Epithelial cell of prostate (primary cell): ENCODE measurements at regions not wholly inside any gene's neighbourhood (a gene's known extent, or its start where the extent isn't known, plus 50 kb on each side); places are given as distances from the start of the nearest gene placed in this dataset.
"Not testable (repeated sequence)": the region's sequence is repeated elsewhere in the genome, so short reads cannot be mapped to it uniquely, and the experiment has no call there.

Experiments
- DNase-seq: peaks from one replicate; pipeline ENCODE4 v3.0.0-alpha.2; 2011; ENCODE audit warnings: low read depth, low spot score
- H3K27ac ChIP-seq: fragments of 450-650 bp; 2 replicates; pipeline ENCODE4 v1.5.1; 2017; ENCODE audit warnings: mild to moderate bottlenecking

- no peak overlapping the region for H3K27ac ChIP-seq
These were observed 536.8 kb upstream of the MAGEB18 start for GRCh38 chrX:25601323-25601722.

DNA sequence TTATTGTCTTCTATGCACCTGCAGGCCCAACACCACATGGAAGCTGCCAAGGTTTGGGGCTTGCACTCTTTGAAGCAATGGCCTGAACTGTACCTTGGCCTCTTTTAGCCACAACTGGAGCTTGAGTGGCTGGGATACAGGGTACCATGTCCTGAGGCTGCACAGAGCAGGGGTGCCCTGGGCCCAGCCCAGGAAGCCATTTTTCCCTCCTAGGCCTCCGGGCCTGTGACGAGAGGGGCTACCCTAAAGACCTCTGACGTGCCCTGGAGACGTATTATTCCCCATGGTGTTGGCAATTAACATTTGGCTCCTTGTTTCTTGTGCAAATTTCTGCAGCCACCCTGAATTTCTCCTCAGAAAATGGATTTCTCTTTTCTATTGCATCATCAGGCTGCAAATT lies 519.9 kb upstream of the MAGEB18 start:
- DNase-seq: no peak
- H3K27ac ChIP-seq: no peak overlapping the region

More at GRCh38 chrX:25601323-25601722, 536.8 kb upstream of the MAGEB18 start:
- no peak for DNase-seq

DNA sequence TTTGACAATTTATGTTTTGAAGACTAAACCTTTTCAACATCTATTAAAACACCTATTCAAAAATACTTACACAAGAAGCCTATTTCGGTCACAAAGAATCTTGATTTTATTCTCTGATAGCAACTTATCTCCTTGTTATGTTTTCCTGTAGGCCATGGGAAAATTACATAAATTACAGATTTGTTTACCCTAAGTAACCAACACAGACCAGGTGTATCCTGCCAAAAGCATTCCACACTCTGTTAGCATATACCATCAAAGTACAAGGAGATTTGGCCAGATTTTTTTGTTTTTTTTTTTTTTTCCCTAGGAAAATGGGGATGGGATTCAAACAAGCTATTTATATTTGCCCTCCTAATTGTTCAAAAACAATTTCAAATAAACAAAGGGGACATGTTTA lies 497.9 kb upstream of the MAGEB18 start:
- no peak overlapping the region for H3K27ac ChIP-seq
- DNase-seq: no peak

DNA sequence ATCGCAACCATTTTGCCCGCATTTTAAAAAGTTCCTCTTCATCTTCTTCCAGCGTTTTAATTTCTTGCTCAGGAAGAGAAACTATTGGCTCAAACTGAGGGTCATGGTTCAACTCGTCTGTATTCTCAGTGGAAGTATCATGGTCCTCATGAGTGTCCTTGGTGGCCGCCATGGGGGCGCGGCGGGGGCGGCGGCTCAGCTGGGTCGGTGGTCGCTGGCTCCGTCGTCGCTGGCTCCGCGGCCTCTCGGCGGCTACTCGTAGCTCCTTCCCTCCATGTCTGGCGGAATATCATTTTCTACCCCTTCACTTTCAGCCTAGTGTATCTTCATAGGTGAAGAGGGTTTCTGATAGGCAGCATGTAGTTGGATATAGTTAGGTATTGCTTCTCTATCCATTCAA lies 492.0 kb upstream of the MAGEB18 start:
- no peak for DNase-seq
- no peak overlapping the region for H3K27ac ChIP-seq

GRCh38 chrX:25648790-25649189 lies 489.4 kb upstream of the MAGEB18 start:
- no peak overlapping the region for H3K27ac ChIP-seq
- DNase-seq: no peak

DNA sequence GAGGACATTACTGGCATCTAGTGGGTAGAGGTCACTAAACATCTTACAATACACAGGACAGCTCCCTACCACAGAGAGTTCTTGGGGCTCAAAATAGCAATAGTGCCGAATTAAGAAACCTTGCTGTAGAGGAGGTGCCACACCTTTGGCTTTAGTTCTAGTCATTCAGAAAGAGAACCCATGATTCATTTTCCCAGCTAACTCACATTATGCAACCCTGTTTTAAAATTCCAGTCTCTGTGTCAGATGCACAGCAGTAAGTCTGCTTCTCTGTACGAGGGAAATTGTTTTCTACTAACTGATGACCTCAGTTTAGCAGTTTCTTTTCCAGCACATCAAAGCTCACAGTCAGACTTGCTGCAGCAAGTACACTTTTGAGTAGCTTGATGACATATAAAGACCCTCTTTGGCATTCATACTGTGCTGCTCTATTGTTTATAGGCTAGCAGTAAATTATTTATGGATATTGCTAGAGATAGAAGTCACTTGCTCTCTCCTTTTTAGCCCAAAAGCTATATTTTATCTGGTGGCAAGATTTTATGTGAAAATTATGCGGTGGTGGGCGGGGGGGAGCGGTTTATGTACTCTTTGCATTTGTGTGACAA lies 487.8 kb upstream of the MAGEB18 start:
- no peak overlapping the region for H3K27ac ChIP-seq
- DNase-seq: peak; percentile 0

GRCh38 chrX:25659317-25659716 lies 478.8 kb upstream of the MAGEB18 start:
- no peak overlapping the region for H3K27ac ChIP-seq
- DNase-seq: no peak

GRCh38 chrX:25663701-25664100 lies 474.4 kb upstream of the MAGEB18 start:
- H3K27ac ChIP-seq: no peak overlapping the region
- DNase-seq: no peak

DNA sequence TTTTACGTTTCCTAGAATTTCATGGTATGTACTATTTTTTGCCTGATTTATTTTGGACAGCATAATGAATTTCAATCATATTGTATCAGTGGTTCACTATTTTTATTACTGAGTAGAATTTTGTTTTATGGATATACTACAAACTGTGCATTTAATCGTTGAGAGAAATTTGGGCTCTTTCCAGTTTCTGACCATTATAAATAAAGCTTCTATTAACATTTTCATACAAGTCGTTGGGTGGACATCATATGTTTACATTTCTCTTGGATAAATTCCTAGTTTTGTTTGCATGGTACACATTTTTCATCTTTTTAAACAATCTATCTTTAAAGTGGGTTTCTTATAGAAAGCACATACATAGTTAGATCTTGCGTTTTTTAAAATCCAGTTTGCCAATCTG lies 472.7 kb upstream of the MAGEB18 start:
- H3K27ac ChIP-seq: no peak overlapping the region
- DNase-seq: no peak

- H3K27ac ChIP-seq: no peak overlapping the region
- no peak for DNase-seq
These were observed 470.5 kb upstream of the MAGEB18 start for GRCh38 chrX:25667681-25668080.

GRCh38 chrX:25674776-25675175 lies 463.4 kb upstream of the MAGEB18 start:
- no peak overlapping the region for H3K27ac ChIP-seq
- DNase-seq: no peak

DNA sequence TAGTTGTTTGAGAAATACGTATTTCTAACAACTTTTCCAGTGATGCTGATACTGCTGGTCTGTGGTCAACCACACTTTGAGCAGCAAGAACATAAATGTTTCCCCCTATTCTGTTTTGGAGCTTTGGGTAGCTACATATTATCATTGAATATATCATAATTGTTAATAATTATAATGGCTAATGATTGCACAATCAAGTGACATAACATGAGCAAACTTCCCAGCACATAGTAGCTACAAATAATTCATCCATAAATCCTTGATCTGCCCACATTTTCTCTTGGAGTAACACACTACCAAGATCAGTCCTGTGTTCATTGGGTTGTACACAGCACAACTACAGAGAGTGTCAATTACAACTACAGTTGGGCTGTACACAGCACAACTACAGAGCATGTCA lies 436.3 kb upstream of the MAGEB18 start:
- no peak for DNase-seq
- H3K27ac ChIP-seq: no peak overlapping the region

GRCh38 chrX:25717122-25717521 lies 421.0 kb upstream of the MAGEB18 start:
- DNase-seq: no peak
- no peak overlapping the region for H3K27ac ChIP-seq

- no peak for DNase-seq
- no peak overlapping the region for H3K27ac ChIP-seq
These were observed 416.6 kb upstream of the MAGEB18 start for GRCh38 chrX:25721564-25721963.

DNA sequence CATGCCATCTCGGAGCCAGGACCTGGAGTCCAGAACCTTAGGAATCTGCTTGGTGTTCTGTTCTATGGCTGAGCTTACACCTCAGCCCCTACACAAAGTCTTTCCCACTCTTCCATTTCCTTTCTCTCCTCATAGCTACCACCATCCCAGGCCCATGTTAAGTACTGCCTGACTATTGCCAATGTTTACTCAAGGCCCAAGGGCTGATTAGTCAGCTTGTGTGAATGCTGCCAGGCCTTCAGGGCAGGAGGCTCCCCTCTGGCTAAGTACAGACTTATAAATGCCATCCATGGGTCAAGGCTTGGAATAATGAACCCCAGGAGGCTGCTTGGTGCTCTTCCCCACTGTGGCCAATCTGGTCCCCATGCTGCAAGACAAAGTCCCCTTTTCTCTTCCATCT lies 411.6 kb upstream of the MAGEB18 start:
- no peak overlapping the region for H3K27ac ChIP-seq
- no peak for DNase-seq

DNA sequence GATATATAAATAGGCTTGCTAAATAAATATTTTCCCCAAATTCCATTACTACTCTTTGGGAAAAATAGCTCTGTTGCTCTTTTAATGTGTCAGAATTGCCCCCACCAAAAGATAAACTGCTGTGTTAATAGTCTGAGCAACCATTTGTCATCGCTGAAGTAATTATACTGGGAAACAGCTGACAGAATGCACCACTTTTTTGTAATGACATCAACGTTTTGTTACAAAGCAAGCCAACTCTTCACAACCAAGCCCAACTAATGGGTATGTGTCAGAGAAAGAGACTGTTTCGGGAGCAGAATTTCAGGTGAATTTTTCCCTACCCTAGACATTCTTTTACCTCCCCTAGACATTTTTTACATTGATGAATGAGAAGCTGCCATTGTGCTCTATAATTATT lies 405.0 kb upstream of the MAGEB18 start:
- no peak overlapping the region for H3K27ac ChIP-seq
- no peak for DNase-seq

- H3K27ac ChIP-seq: no peak overlapping the region
- DNase-seq: no peak
These were observed 400.6 kb upstream of the MAGEB18 start for GRCh38 chrX:25737540-25737939.

GRCh38 chrX:25742334-25742733 lies 395.8 kb upstream of the MAGEB18 start:
- no peak for DNase-seq
- no peak overlapping the region for H3K27ac ChIP-seq

DNA sequence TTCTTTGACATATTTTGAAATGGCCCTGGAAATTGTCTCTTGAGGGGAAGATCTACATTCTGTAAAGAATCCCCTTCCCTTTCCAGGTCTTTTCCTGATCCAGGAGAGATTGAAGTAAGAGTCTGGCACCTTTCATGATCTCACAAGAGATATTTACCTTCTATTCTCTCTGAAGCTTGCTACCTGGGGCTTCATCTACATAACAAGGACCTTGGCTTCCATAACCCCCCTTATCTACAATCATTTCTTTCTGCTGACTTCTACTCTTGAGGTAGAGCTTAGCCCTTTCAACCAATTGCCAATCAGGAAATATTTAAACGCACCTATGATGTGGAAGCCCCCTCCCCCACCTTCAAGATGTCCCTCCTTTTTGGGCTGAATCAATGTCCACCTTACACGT lies 383.7 kb upstream of the MAGEB18 start:
- H3K27ac ChIP-seq: no peak overlapping the region
- no peak for DNase-seq

- no peak overlapping the region for H3K27ac ChIP-seq
- DNase-seq: no peak
These were observed 382.9 kb upstream of the MAGEB18 start for GRCh38 chrX:25755194-25755593.

DNA sequence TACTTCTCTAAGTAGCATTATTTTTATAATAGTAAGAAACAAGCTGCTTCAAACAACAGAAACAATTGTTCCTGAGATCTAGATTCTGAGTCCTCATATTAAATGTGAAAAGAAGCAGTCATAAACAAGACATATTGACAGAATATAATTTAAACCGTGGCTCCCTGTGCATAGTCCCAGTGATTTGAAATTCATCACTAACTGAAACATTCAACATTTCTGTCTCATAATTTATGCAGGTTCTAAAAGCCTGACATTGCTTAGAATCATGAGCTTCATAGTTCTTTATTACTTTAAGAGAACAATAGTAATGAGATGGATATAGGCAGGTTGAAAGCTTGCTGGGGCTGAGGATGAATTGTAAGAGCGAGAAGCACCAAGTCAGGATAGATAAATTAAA lies 375.5 kb upstream of the MAGEB18 start:
- H3K27ac ChIP-seq: no peak overlapping the region
- DNase-seq: no peak

DNA sequence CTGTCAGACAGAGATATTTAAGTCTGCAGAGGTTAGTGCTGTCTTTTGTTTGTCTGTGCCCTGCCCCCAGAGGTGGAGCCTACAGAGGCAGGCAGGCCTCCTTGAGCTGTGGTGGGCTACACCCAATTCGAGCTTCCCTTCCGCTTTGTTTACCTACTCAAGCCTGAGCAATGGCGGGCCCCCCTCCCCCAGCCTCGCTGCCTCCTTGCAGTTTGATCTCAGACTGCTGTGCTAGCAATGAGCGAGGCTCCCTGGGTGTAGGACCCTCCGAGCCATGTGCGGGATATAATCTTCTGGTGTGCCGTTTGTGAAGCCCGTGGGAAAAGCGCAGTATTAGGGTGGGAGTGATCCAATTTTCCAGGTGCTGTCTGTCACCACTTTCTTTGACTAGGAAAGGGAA lies 366.3 kb upstream of the MAGEB18 start:
- not testable (repeated sequence) for DNase-seq, H3K27ac ChIP-seq

DNA sequence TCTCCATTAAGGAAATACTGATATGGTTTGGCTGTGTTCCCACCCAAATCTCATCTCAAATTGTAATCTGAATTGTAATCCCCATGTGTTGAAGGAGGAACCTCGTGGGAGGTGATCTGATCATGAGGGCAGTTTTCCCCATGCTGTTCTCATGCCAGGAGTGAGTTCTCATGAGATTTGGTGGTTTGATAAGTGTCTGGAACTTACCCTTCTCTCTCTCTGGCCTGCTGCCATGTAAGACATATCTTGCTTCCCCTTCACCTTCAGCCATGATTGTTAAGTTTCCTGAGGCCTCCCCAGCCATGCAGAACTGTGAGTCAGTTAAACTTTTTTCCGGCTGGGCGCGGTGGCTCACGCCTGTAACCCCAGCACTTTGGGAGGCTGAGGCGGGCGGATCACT lies 340.3 kb upstream of the MAGEB18 start:
- DNase-seq, H3K27ac ChIP-seq: not testable (repeated sequence)
